LNCAP (cell line): ENCODE measurements at regions not wholly inside any gene's neighbourhood (a gene's known extent, or its start where the extent isn't known, plus 50 kb on each side); places are given as distances from the start of the nearest gene placed in this dataset.

ENCODE experiments used
- CTCF ChIP-seq: fragments of 450-650 bp; IDR thresholded peaks from 2 replicates; pipeline ENCODE4 v1.5.1; 2017; ENCODE audit warnings: mild to moderate bottlenecking

GRCh38 chr12:126792411-126792810 is 1474.6 kb upstream of the TMEM132C start:
- TF ChIP-seq CTCF: no peak

DNA sequence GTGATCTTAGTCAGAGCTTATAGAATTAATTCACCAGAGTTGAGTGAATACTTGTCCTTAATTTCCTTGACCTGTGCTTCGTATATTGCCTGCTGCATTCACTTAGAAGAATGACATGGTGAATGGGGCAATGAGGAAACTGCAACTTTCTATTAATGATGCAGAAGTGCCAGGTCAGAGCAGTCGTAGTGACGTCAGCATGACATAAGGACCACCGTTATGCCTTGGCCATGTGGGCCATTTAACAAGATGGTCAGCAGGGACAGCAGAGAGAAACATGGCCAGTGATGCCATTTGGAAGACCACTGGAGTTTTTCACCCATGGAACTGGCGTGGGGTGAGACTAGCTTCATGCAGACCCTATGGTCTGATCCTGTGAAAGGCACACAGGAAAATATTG is 1469.4 kb upstream of the TMEM132C start:
- TF ChIP-seq CTCF: no peak

DNA sequence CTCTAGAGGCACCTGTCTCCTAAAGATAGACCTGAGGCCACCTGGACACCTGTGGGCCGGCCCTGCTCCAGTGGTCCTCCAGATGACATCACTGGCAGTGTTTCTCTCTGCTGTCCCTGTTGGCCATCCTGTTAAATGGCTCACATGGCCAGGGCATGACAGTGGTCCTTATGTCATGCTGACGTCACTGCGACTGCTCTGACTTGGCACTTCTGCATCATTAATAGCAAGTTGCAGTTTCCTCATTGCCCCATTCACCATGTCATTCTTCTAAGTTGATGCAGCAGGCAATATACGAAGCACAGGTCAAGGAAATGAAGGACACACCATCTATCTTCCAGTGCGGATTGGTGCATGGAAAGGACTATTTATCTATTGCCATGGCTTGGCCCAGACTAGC is 1468.5 kb upstream of the TMEM132C start:
- TF ChIP-seq CTCF: no peak

DNA sequence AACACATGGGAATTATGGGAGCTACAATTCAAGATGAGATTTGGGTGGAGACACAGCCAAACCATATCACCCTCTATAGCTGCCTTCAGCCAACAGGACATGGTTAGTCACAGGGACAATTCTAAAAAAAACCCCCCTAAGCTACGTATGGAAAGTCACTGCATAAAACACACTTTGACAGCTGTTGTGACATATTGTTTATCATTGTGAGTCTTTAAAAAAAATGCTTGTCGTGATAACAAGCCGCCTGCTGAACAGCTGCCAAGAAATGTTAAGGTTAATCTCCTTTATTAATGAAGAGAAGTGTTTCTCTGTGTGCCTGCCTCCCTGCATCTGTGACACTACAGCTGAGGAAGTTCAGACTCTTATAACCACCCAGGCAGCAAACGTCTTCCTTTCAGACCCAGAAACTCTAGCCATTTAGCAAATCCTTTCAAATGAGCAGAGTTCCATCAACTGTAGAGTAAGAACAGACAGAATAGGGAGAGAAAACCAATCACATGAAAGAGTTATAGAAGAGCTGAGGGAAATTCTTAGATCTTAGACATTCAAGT is 1459.6 kb upstream of the TMEM132C start:
- no peak for TF ChIP-seq CTCF

DNA sequence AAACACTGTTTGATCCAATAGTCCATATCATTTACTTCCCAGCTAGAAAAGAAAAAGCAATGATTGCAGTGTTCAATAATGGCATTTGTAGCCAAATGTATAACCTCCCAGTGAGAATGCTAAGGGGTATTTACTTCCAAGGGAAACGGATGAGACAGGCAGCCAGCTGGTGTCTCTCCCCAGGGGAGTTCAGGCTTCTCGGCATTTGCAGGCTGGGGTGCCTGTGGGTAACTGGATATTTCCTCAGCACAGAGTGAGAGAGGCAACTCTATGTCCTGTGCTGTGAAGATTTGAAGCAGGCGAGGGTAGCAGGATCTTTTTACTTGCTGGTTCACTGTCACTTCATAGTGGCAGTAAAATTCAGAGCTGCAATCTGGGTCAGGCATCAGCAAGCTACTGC is 1455.6 kb upstream of the TMEM132C start:
- no peak for TF ChIP-seq CTCF

- no peak for TF ChIP-seq CTCF
These were observed 1447.4 kb upstream of the TMEM132C start for GRCh38 chr12:126819554-126819953.

- TF ChIP-seq CTCF: no peak
These were observed 1435.9 kb upstream of the TMEM132C start for GRCh38 chr12:126830778-126831680.
